HEK293 (cell line): ENCODE measurements at regions not wholly inside any gene's neighbourhood (a gene's known extent, or its start where the extent isn't known, plus 50 kb on each side); places are given as distances from the start of the nearest gene placed in this dataset.

ENCODE experiments used
- CTCF ChIA-PET: fragments of 350-600 bp; formaldehyde crosslinking; extraction: SDS; loops from one replicate; lab custom pipeline; 2021; ENCODE audit warnings: antibody characterized with exemption; lab: Yijun Ruan, JAX
- POLR2A ChIA-PET: fragments of 300-600 bp; formaldehyde crosslinking; extraction: SDS; loops from one replicate; lab custom pipeline; 2020; ENCODE audit warnings: antibody characterized with exemption, inconsistent platforms; lab: Yijun Ruan, JAX
- H3K27ac ChIP-seq: fragments of 200-500 bp; sonication (Bioruptor generic); 2 replicates; pipeline ENCODE4 v1.5.1; 2014; ENCODE audit warnings: low read depth, low read length, control low read depth, inconsistent platforms; ENCODE audit errors: extremely low read depth
- H3K36me3 ChIP-seq, 2 experiments: fragments of 200-500 bp in 1 of 2; sonication (Bioruptor generic) in 1 of 2; 1 replicate in 1 of 2; 2 replicates in 1 of 2; pipeline ENCODE4 v1.5.1; 2014 to 2017; ENCODE audit warnings: inconsistent platforms in 2 of 2, low read length in 2 of 2; ENCODE audit not compliant: control insufficient read depth in 2 of 2, insufficient read depth in 1 of 2
- H3K4me1 ChIP-seq: fragments of 200-500 bp; sonication (Bioruptor generic); 2 replicates; pipeline ENCODE4 v1.5.1; 2014; ENCODE audit warnings: mild to moderate bottlenecking, low read length, inconsistent platforms; ENCODE audit not compliant: control insufficient read depth, insufficient read depth
- H3K4me3 ChIP-seq: 2 replicates; pipeline ENCODE4 v1.5.1; 2011; ENCODE audit warnings: low read depth, mild to moderate bottlenecking, control low read depth, low read length, moderate library complexity
- H3K9me3 ChIP-seq: fragments of 200-500 bp; sonication (Bioruptor generic); 2 replicates; pipeline ENCODE4 v1.5.1; 2014; ENCODE audit warnings: low read depth, low read length, inconsistent platforms; ENCODE audit not compliant: control insufficient read depth, insufficient read depth
- ELK4 ChIP-seq: IDR thresholded peaks from 2 replicates; pipeline ENCODE4 v1.6.1; 2011; ENCODE audit warnings: mild to moderate bottlenecking, low read depth, low read length, borderline replicate concordance
- IKZF3 ChIP-seq: fragments of 450-650 bp; IDR thresholded peaks from 2 replicates; pipeline ENCODE4 v1.5.0; 2018; ENCODE audit warnings: missing biosample characterization, mild to moderate bottlenecking, missing genetic modification characterization, moderate library complexity
- KLF1 ChIP-seq: fragments of 450-650 bp; formaldehyde crosslinking; IDR thresholded peaks from 2 replicates; pipeline ENCODE4 v1.5.1; 2016; ENCODE audit warnings: missing biosample characterization, missing genetic modification characterization
- KLF16 ChIP-seq: fragments of 450-650 bp; formaldehyde crosslinking; IDR thresholded peaks from 2 replicates; pipeline ENCODE4 v1.5.1; 2017; ENCODE audit warnings: missing biosample characterization, missing genetic modification characterization
- KLF7 ChIP-seq: fragments of 450-650 bp; formaldehyde crosslinking; IDR thresholded peaks from 2 replicates; pipeline ENCODE4 v1.5.1; 2016; ENCODE audit warnings: missing biosample characterization, missing genetic modification characterization, borderline replicate concordance
- MEIS1 ChIP-seq: sonication (generic); formaldehyde crosslinking; IDR thresholded peaks from 2 replicates; pipeline ENCODE4 v1.8.1; 2022; ENCODE audit warnings: missing genetic modification reagents, mild to moderate bottlenecking, borderline replicate concordance
- SP3 ChIP-seq: fragments of 450-650 bp; formaldehyde crosslinking; IDR thresholded peaks from 2 replicates; pipeline ENCODE4 v1.5.1; 2016; ENCODE audit warnings: missing biosample characterization, missing genetic modification characterization
- ZBTB21 ChIP-seq: fragments of 450-650 bp; formaldehyde crosslinking; IDR thresholded peaks from 2 replicates; pipeline ENCODE4 v1.5.1; 2017; ENCODE audit warnings: missing biosample characterization, missing genetic modification characterization
- ZFP69B ChIP-seq: fragments of 450-650 bp; formaldehyde crosslinking; IDR thresholded peaks from 2 replicates; pipeline ENCODE4 v1.5.1; 2016; ENCODE audit warnings: missing biosample characterization, missing genetic modification characterization
- ZNF175 ChIP-seq: fragments of 450-650 bp; formaldehyde crosslinking; IDR thresholded peaks from 2 replicates; pipeline ENCODE4 v1.5.1; 2016; ENCODE audit warnings: missing biosample characterization, missing genetic modification characterization
- ZNF335 ChIP-seq: fragments of 450-650 bp; formaldehyde crosslinking; conservative IDR thresholded peaks from 2 replicates; pipeline ENCODE4 v1.5.1; 2016; ENCODE audit warnings: missing biosample characterization, missing genetic modification characterization
- ZNF416 ChIP-seq: fragments of 450-650 bp; formaldehyde crosslinking; IDR thresholded peaks from 2 replicates; pipeline ENCODE4 v1.5.1; 2016; ENCODE audit warnings: missing biosample characterization, missing genetic modification characterization
- ZNF426 ChIP-seq: fragments of 450-650 bp; formaldehyde crosslinking; IDR thresholded peaks from 2 replicates; pipeline ENCODE4 v1.5.1; 2017; ENCODE audit warnings: missing biosample characterization, missing genetic modification characterization, mild to moderate bottlenecking, inconsistent platforms, moderate library complexity
- ZNF433 ChIP-seq: fragments of 450-650 bp; formaldehyde crosslinking; IDR thresholded peaks from 2 replicates; pipeline ENCODE4 v1.5.1; 2016; ENCODE audit warnings: missing biosample characterization, missing genetic modification characterization, low read depth
- ZNF449 ChIP-seq: fragments of 450-650 bp; formaldehyde crosslinking; IDR thresholded peaks from 2 replicates; pipeline ENCODE4 v1.5.1; 2017; ENCODE audit warnings: missing biosample characterization, mild to moderate bottlenecking, missing genetic modification characterization, moderate library complexity
- ZNF529 ChIP-seq: fragments of 450-650 bp; formaldehyde crosslinking; IDR thresholded peaks from 2 replicates; pipeline ENCODE4 v1.5.1; 2017; ENCODE audit warnings: missing genetic modification characterization, missing biosample characterization; ENCODE audit not compliant: insufficient replicate concordance
- ZNF629 ChIP-seq: fragments of 450-650 bp; formaldehyde crosslinking; IDR thresholded peaks from 2 replicates; pipeline ENCODE4 v1.5.1; 2017; ENCODE audit warnings: missing biosample characterization, missing genetic modification characterization
- ZNF660 ChIP-seq: fragments of 450-650 bp; IDR thresholded peaks from 2 replicates; pipeline ENCODE4 v1.5.1; 2018; ENCODE audit warnings: missing biosample characterization, mild to moderate bottlenecking, missing genetic modification characterization
- ZNF664 ChIP-seq: fragments of 450-650 bp; formaldehyde crosslinking; IDR thresholded peaks from 2 replicates; pipeline ENCODE4 v1.5.1; 2016; ENCODE audit warnings: missing biosample characterization, missing genetic modification characterization
- TF ChIP-seq, protein P1 (sequence below): fragments of 450-650 bp; formaldehyde crosslinking; IDR thresholded peaks from 2 replicates; pipeline ENCODE4 v1.5.1; 2016; ENCODE audit warnings: missing biosample characterization, missing genetic modification characterization, borderline replicate concordance
- TF ChIP-seq, protein P2 (sequence below): fragments of 450-650 bp; formaldehyde crosslinking; IDR thresholded peaks from 2 replicates; pipeline ENCODE4 v1.5.1; 2016; ENCODE audit warnings: missing biosample characterization, missing genetic modification characterization
- TF ChIP-seq, protein P3 (sequence below): fragments of 450-650 bp; formaldehyde crosslinking; IDR thresholded peaks from 2 replicates; pipeline ENCODE4 v1.5.1; 2016; ENCODE audit warnings: missing biosample characterization, missing genetic modification characterization

DNA sequence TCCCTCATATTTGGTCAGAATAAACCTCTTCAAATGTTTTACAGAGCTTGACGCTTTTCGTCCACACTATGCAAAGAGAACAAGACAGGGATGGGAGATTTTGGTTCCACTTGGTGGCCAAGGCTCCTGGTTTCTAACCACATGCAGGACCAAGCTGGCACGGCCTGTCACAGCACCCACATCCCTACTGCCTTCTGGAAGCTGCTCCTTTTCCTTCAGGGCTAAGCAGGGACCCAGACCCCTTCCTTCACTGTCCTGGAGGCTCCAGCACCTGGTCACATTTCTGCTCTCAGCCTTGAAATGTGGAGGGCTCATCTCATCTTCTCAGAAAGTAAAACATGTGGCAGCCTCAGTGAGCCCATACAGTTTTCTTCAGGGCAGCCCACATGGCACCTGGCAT is 50.4 kb upstream of the ARHGEF7 start:
- Histone ChIP-seq H3K4me3 (no peak overlapping the region), H3K9me3 (no peaks in the 10 kb centered on the region), H3K27ac (no peak overlapping the region), H3K36me3 (no peaks in the 10 kb centered on the region), H3K4me1 (no peaks in the 10 kb centered on the region)
- ChIA-PET POLR2A (no interaction called here), CTCF (interaction anchor here (0.6 to 0.9 kb wide), 2 partner anchors 160 to 272 kb away, joined by 3 read pairs; no protein-coding TSS in a partner anchor)
- TF ChIP-seq ZNF529 (tag by site-specific recombination) (no peak), KLF16 (no peak), ZFP69B (no peak), ZNF175 (tag by site-specific recombination) (no peak), ZNF426 (tag by site-specific recombination) (no peak), IKZF3 (tag by site-specific recombination) (no peak), KLF7 (tag by site-specific recombination) (no peak), ZNF416 (tag by site-specific recombination) (no peak), ZNF629 (tag by site-specific recombination) (no peak), KLF1 (tag by site-specific recombination) (no peak), SP3 (tag by site-specific recombination) (no peak)
- TF ChIP-seq, protein P1, sequence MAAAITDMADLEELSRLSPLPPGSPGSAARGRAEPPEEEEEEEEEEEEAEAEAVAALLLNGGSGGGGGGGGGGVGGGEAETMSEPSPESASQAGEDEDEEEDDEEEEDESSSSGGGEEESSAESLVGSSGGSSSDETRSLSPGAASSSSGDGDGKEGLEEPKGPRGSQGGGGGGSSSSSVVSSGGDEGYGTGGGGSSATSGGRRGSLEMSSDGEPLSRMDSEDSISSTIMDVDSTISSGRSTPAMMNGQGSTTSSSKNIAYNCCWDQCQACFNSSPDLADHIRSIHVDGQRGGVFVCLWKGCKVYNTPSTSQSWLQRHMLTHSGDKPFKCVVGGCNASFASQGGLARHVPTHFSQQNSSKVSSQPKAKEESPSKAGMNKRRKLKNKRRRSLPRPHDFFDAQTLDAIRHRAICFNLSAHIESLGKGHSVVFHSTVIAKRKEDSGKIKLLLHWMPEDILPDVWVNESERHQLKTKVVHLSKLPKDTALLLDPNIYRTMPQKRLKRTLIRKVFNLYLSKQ (tag by site-specific recombination) = no peak
- TF ChIP-seq, all 188 proteins: peak for 0

- ChIA-PET CTCF (no interaction called here), POLR2A (no interaction called here)
- H3K4me3 ChIP-seq = no peak overlapping the region
- no peak overlapping the region for H3K27ac ChIP-seq
- H3K4me1 ChIP-seq = no peaks in the 10 kb centered on the region
- H3K36me3 ChIP-seq = no peaks in the 10 kb centered on the region
- H3K9me3 ChIP-seq = no peaks in the 10 kb centered on the region
- TF ChIP-seq, protein P2, sequence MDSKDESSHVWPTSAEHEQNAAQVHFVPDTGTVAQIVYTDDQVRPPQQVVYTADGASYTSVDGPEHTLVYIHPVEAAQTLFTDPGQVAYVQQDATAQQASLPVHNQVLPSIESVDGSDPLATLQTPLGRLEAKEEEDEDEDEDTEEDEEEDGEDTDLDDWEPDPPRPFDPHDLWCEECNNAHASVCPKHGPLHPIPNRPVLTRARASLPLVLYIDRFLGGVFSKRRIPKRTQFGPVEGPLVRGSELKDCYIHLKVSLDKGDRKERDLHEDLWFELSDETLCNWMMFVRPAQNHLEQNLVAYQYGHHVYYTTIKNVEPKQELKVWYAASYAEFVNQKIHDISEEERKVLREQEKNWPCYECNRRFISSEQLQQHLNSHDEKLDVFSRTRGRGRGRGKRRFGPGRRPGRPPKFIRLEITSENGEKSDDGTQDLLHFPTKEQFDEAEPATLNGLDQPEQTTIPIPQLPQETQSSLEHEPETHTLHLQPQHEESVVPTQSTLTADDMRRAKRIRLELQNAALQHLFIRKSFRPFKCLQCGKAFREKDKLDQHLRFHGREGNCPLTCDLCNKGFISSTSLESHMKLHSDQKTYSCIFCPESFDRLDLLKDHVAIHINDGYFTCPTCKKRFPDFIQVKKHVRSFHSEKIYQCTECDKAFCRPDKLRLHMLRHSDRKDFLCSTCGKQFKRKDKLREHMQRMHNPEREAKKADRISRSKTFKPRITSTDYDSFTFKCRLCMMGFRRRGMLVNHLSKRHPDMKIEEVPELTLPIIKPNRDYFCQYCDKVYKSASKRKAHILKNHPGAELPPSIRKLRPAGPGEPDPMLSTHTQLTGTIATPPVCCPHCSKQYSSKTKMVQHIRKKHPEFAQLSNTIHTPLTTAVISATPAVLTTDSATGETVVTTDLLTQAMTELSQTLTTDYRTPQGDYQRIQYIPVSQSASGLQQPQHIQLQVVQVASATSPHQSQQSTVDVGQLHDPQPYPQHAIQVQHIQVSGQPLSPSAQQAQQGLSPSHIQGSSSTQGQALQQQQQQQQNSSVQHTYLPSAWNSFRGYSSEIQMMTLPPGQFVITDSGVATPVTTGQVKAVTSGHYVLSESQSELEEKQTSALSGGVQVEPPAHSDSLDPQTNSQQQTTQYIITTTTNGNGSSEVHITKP (tag by site-specific recombination) = no peak
- TF ChIP-seq ZNF449 (tag by site-specific recombination) = no peak
- TF ChIP-seq ZNF335 (tag by site-specific recombination) = no peak
- TF ChIP-seq ELK4 = no peak
- TF ChIP-seq ZNF433 (tag by site-specific recombination) = no peak
- TF ChIP-seq, protein P3, sequence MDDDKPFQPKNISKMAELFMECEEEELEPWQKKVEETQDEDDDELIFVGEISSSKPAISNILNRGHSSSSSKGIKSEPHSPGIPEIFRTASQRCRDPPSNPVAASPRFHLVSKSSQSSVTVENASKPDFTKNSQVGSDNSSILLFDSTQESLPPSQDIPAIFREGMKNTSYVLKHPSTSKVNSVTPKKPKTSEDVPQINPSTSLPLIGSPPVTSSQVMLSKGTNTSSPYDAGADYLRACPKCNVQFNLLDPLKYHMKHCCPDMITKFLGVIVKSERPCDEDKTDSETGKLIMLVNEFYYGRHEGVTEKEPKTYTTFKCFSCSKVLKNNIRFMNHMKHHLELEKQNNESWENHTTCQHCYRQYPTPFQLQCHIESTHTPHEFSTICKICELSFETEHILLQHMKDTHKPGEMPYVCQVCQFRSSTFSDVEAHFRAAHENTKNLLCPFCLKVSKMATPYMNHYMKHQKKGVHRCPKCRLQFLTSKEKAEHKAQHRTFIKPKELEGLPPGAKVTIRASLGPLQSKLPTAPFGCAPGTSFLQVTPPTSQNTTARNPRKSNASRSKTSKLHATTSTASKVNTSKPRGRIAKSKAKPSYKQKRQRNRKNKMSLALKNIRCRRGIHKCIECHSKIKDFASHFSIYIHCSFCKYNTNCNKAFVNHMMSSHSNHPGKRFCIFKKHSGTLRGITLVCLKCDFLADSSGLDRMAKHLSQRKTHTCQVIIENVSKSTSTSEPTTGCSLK (tag by site-specific recombination) = no peak
- no peak for TF ChIP-seq ZBTB21
- TF ChIP-seq MEIS1 (CRISPR knock-in tag) = no peak
- TF ChIP-seq ZNF629 (tag by site-specific recombination) = no peak
- TF ChIP-seq ZNF660 (tag by site-specific recombination) = no peak
- no peak for TF ChIP-seq ZFP69B
- TF ChIP-seq ZNF664 = no peak
Measured at GRCh38 chr13:111062966-111063365, 52.1 kb upstream of the ARHGEF7 start.
